Esophagus squamous epithelium (tissue), 5 donors: ENCODE measurements at regions not wholly inside any gene's neighbourhood (a gene's known extent, or its start where the extent isn't known, plus 50 kb on each side); places are given as distances from the start of the nearest gene placed in this dataset.

Source experiments
- DNase-seq: peaks from one replicate; lab custom pipeline; 2025; lab: John Stamatoyannopoulos, UW
- H3K27ac ChIP-seq, 4 donors: fragments of 200-600 bp; sonication (generic); one replicate each; pipeline ENCODE4 v1.5.1; 2016 to 2019; ENCODE audit warnings: mild to moderate bottlenecking in 1 of 4
- H3K27me3 ChIP-seq, 4 donors: fragments of 200-600 bp; sonication (generic); 1 replicate in 3 of 4; 2 replicates in 1 of 4; pipeline versions ENCODE4 v1.5.1 to v1.6.0; 2017 to 2021; ENCODE audit warnings: antibody characterized with exemption in 1 of 4
- H3K36me3 ChIP-seq, 3 donors: fragments of 200-600 bp; sonication (generic); one replicate each; pipeline ENCODE4 v1.5.1; 2016 to 2019
- H3K4me1 ChIP-seq, 3 donors: fragments of 200-600 bp; sonication (generic); one replicate each; pipeline ENCODE4 v1.5.1; 2017 to 2019
- H3K4me3 ChIP-seq, 4 donors: fragments of 200-600 bp; sonication (generic); 1 replicate in 3 of 4; 2 replicates in 1 of 4; pipeline ENCODE4 v1.5.1; 2016 to 2019; ENCODE audit warnings: mild to moderate bottlenecking in 2 of 4, moderate library complexity in 1 of 4
- H3K9me3 ChIP-seq, 3 donors: fragments of 200-600 bp; sonication (generic); one replicate each; pipeline ENCODE4 v1.5.1; 2016 to 2019
- CTCF ChIP-seq, 6 experiments: fragments of 450-650 bp in 4 of 6; fragments of 200-600 bp in 2 of 6; sonication (generic) in 2 of 6; IDR thresholded peaks; one replicate each; pipeline ENCODE4 v1.5.1; 2016 to 2019; ENCODE audit warnings: antibody characterized with exemption in 6 of 6, mild to moderate bottlenecking in 4 of 6, moderate library complexity in 4 of 6
- POLR2A ChIP-seq, 4 donors: fragments of 450-650 bp; IDR thresholded peaks; one replicate each; pipeline ENCODE4 v1.6.1; 2017; ENCODE audit warnings: antibody characterized with exemption in 4 of 4, mild to moderate bottlenecking in 4 of 4, moderate library complexity in 3 of 4
- WGBS, 2 donors: methylation state at CpG; one replicate each; pipeline ENCODE4 v1.1.5; 2018; 5-methylcytosine and 5-hydroxymethylcytosine counted together
- intact Hi-C: fragments of 100-400 bp; cut with DNase I; formaldehyde crosslinking; loops from one replicate; pipeline ENCODE4 v1.15.0; 2022
- donor health status: DM: yes; HTN: yes; CAD: no.

- intact Hi-C loops, result no loop called here
- peaks cover 0 to 26% (median 6%) of the 10 kb centered on the region in 3 donors for H3K4me1 ChIP-seq
- 83 to 93% methylated on average over 2 to 3 of the region's 3 CpGs for WGBS, 2 donors
- H3K4me3 ChIP-seq, result no peak overlapping the region
- H3K36me3 ChIP-seq, result no peaks in the 10 kb centered on the region
- H3K9me3 ChIP-seq, result peaks cover 0 to 10% (median 0%) of the 10 kb centered on the region in 3 donors
- no peaks in the 10 kb centered on the region for H3K27me3 ChIP-seq
- DNase-seq, result no peak
- H3K27ac ChIP-seq, result peak overlapping the region in 1 of 4 donors; percentile 37
- TF ChIP-seq CTCF (IDR thresholded peaks at IDR 0.05) (no peak), POLR2A (IDR thresholded peaks at IDR 0.05) (no peak)
Measured at GRCh38 chr7:3245721-3246120, 55.3 kb upstream of the SDK1 start.

GRCh38 chr7:3246127-3246526 is 54.9 kb upstream of the SDK1 start:
- H3K36me3 ChIP-seq, result no peaks in the 10 kb centered on the region
- peaks cover 0 to 26% (median 6%) of the 10 kb centered on the region in 3 donors for H3K4me1 ChIP-seq
- DNase-seq, result no peak
- intact Hi-C loops, result no loop called here
- peak overlapping the region in 1 of 4 donors; percentile 37 for H3K27ac ChIP-seq
- 89 to 100% methylated on average over 1 to 3 of the region's 3 CpGs for WGBS, 2 donors
- TF ChIP-seq POLR2A (IDR thresholded peaks at IDR 0.05), result no peak
- TF ChIP-seq CTCF (IDR thresholded peaks at IDR 0.05), result no peak
- H3K4me3 ChIP-seq, result no peak overlapping the region
- H3K9me3 ChIP-seq, result peaks cover 0 to 10% (median 0%) of the 10 kb centered on the region in 3 donors
- H3K27me3 ChIP-seq, result no peaks in the 10 kb centered on the region

- Histone ChIP-seq H3K4me1 (peaks cover 0 to 26% (median 6%) of the 10 kb centered on the region in 3 donors), H3K9me3 (peaks cover 0 to 10% (median 0%) of the 10 kb centered on the region in 3 donors), H3K36me3 (no peaks in the 10 kb centered on the region), H3K4me3 (no peak overlapping the region), H3K27me3 (no peaks in the 10 kb centered on the region), H3K27ac (no peak overlapping the region)
- intact Hi-C loops, result no loop called here
- TF ChIP-seq POLR2A (IDR thresholded peaks at IDR 0.05) (no peak), CTCF (IDR thresholded peaks at IDR 0.05) (no peak)
- 52% methylated on average over 4 of the region's 4 CpGs for WGBS, 2 donors
- no peak for DNase-seq
Measured at GRCh38 chr7:3246651-3247050, 54.4 kb upstream of the SDK1 start.

GRCh38 chr7:3250725-3251124 is 50.3 kb upstream of the SDK1 start:
- intact Hi-C loops, result no loop called here
- 56 to 67% methylated on average over 5 of the region's 5 CpGs for WGBS, 2 donors
- H3K27ac ChIP-seq, result no peak overlapping the region
- H3K4me1 ChIP-seq, result no peaks in the 10 kb centered on the region
- no peaks in the 10 kb centered on the region for H3K36me3 ChIP-seq
- no peak for TF ChIP-seq POLR2A (IDR thresholded peaks at IDR 0.05)
- TF ChIP-seq CTCF (IDR thresholded peaks at IDR 0.05), result no peak
- H3K9me3 ChIP-seq, result peaks cover 0 to 10% (median 0%) of the 10 kb centered on the region in 3 donors
- peaks cover 0 to 12% (median 0%) of the 10 kb centered on the region in 4 donors for H3K27me3 ChIP-seq
- no peak for DNase-seq
- H3K4me3 ChIP-seq, result no peak overlapping the region
